ENCODE measurements at regions not wholly inside any gene's neighbourhood (a gene's known extent, or its start where the extent isn't known, plus 50 kb on each side); places are given as distances from the start of the nearest gene placed in this dataset.

- TF ChIP-seq POLR2A (IDR thresholded peaks at IDR 0.05; ENCODE audit: low read depth, low read length) = no peak
- no peak for TF ChIP-seq TAF1 (IDR thresholded peaks at IDR 0.05; ENCODE audit: borderline replicate concordance, low read depth, low read length)
Measured at GRCh38 chr5:127994087-127994660, 89.4 kb upstream of the SLC12A2 start.

All from GM12892 (cell line).